Suprapubic skin (tissue), 3 donors: ENCODE measurements at regions not wholly inside any gene's neighbourhood (a gene's known extent, or its start where the extent isn't known, plus 50 kb on each side); places are given as distances from the start of the nearest gene placed in this dataset.

Experiments used
- POLR2A ChIP-seq, 2 donors: fragments of 450-650 bp; IDR thresholded peaks; one replicate each; pipeline ENCODE4 v1.6.1; 2017; ENCODE audit warnings: antibody characterized with exemption in 2 of 2, mild to moderate bottlenecking in 2 of 2, moderate library complexity in 2 of 2
- TF ChIP-seq, protein P1 (sequence below), 2 donors: fragments of 200-600 bp in 1 of 2; fragments of 450-650 bp in 1 of 2; sonication (generic) in 1 of 2; IDR thresholded peaks; one replicate each; pipeline ENCODE4 v1.5.1; 2016 to 2019; ENCODE audit warnings: antibody characterized with exemption in 2 of 2, mild to moderate bottlenecking in 1 of 2, moderate library complexity in 1 of 2

DNA sequence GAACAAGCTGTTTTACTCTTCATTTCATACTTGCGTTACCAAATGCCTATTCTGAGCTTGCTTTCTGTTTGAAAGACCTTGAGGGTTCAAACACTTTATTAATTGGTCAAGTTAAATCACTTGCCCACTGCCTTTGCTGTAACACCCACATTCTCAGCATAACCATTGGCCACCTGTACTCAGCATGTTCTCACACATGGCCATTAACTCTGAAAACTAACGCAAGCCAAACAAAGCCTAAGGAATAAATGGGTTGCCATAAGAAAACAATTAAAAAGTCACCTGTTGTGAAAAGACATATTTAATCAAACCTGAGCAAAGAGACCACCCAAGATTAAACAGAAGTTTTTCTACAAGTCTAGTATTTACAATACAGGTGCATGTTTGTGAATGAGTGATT is 517.2 kb upstream of the SPRY2 start:
- no peak for TF ChIP-seq POLR2A (IDR thresholded peaks at IDR 0.05)
- TF ChIP-seq, protein P1, sequence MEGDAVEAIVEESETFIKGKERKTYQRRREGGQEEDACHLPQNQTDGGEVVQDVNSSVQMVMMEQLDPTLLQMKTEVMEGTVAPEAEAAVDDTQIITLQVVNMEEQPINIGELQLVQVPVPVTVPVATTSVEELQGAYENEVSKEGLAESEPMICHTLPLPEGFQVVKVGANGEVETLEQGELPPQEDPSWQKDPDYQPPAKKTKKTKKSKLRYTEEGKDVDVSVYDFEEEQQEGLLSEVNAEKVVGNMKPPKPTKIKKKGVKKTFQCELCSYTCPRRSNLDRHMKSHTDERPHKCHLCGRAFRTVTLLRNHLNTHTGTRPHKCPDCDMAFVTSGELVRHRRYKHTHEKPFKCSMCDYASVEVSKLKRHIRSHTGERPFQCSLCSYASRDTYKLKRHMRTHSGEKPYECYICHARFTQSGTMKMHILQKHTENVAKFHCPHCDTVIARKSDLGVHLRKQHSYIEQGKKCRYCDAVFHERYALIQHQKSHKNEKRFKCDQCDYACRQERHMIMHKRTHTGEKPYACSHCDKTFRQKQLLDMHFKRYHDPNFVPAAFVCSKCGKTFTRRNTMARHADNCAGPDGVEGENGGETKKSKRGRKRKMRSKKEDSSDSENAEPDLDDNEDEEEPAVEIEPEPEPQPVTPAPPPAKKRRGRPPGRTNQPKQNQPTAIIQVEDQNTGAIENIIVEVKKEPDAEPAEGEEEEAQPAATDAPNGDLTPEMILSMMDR (IDR thresholded peaks at IDR 0.05) = no peak
